HFF-Myc (cell line): ENCODE measurements at regions not wholly inside any gene's neighbourhood (a gene's known extent, or its start where the extent isn't known, plus 50 kb on each side); places are given as distances from the start of the nearest gene placed in this dataset.

Experiments
- DNase-seq: peaks from one replicate; pipeline ENCODE4 v3.0.0-alpha.2; 2011; ENCODE audit warnings: low read depth; ENCODE audit errors: extremely low read depth
- H3K4me3 ChIP-seq: replicated peaks from 2 replicates; pipeline ENCODE4 v1.5.1; 2011; ENCODE audit warnings: low read depth, mild to moderate bottlenecking, control low read depth, low read length
- CTCF ChIP-seq: IDR thresholded peaks from 2 replicates; pipeline ENCODE4 v1.5.1; 2012; ENCODE audit warnings: mild to moderate bottlenecking, low read depth, low read length, control low read depth; ENCODE audit errors: missing control alignments

DNA sequence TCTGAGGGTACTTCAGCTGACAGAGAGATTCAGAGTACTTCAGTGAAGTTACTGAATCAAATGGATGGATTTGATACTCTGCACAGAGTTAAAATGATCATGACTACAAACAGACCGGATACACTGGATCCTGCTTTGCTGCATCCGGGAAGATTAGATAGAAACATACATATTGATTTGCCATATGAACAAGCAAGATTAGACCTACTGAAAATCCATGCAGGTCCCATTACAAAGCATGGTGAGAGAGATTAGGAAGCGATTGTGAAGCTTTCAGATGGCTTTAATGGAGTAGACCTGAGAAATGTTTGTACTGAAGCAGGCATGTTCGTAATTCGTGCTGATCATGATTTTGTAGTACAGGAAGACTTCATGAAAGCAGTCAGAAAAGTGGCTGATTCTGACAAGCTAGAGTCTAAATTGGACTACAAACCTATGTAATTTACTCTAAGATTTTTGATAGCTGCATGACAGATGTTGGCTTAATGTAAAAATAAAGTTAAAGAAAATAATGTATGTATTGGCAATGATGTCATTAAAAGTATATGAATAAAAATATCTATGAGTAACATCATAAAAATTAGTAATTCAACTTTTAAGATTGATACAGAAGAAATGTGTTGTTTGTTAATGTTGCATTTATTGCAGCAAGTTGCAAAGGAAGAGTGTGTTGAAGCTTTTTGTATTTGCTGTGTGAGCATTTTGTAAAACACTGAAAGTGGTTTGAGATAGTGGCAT is 136.1 kb upstream of the RAP1B start:
- DNase-seq: no peak
- TF ChIP-seq CTCF: no peak
- no peak overlapping the region for H3K4me3 ChIP-seq

GRCh38 chr12:68476794-68477193 is 133.9 kb upstream of the RAP1B start:
- no peak for TF ChIP-seq CTCF
- no peak for DNase-seq
- H3K4me3 ChIP-seq: no peak overlapping the region

GRCh38 chr12:68477261-68477772 is 133.4 kb upstream of the RAP1B start:
- no peak for DNase-seq
- TF ChIP-seq CTCF: no peak
- H3K4me3 ChIP-seq: no peak overlapping the region

DNA sequence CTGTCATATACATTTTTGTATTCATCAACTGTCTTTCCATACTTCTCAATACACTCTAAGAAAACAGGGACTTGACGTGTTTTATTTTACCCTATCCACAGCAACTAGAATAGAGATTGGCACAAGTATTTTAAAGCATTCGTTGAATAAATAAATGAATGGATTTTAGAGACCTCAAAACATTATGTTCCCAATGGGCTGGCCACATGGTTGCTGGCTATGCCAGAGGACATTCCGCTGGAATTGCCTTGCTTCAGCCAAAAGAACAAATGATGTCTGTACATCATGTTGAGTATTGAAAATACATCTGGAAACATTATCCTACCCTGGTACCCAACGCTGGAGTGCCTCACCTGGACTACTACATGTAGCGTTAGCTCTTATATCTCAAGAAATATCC is 132.8 kb upstream of the RAP1B start:
- TF ChIP-seq CTCF: no peak
- no peak overlapping the region for H3K4me3 ChIP-seq
- no peak for DNase-seq

- H3K4me3 ChIP-seq: no peak overlapping the region
- DNase-seq: no peak
- no peak for TF ChIP-seq CTCF
Measured at GRCh38 chr12:68478516-68479260, 132.0 kb upstream of the RAP1B start.

GRCh38 chr12:68479261-68479895 is 131.3 kb upstream of the RAP1B start:
- peak; percentile 57 for DNase-seq

More at GRCh38 chr12:68479261-68479895, 131.3 kb upstream of the RAP1B start:
- H3K4me3 ChIP-seq: no peak overlapping the region
- no peak for TF ChIP-seq CTCF
